CD4-positive, alpha-beta T cell (primary cell): ENCODE measurements at regions not wholly inside any gene's neighbourhood (a gene's known extent, or its start where the extent isn't known, plus 50 kb on each side); places are given as distances from the start of the nearest gene placed in this dataset.

ENCODE experiments used
- ATAC-seq: fragments of 200-7000 bp; cut with Tn5 transposase; one replicate; pipeline ENCODE4 v1.10.0; 2022; ENCODE audit warnings: mild to moderate bottlenecking; ENCODE audit not compliant: poor library complexity
- CTCF ChIA-PET: fragments of 350-600 bp; sonication (Branson Sonifier 250); formaldehyde crosslinking; loops from one replicate; lab custom pipeline; 2021; ENCODE audit warnings: antibody characterized with exemption, inconsistent platforms; lab: Charles Lee
- POLR2A ChIA-PET: fragments of 350-600 bp; sonication (Branson Sonifier 250); formaldehyde crosslinking; loops from one replicate; lab custom pipeline; 2021; ENCODE audit warnings: antibody characterized with exemption, inconsistent platforms; lab: Charles Lee
- DNase-seq, 14 experiments: peaks; one replicate each; pipeline ENCODE4 v3.0.0-alpha.2; 2013 to 2020; ENCODE audit warnings: mixed read lengths in 2 of 14
- H3K27ac ChIP-seq, 2 donors: one replicate each; pipeline versions ENCODE4 v1.5.1 to v1.7.0; 2013; ENCODE audit warnings: low read length in 2 of 2, low read depth in 1 of 2, mild to moderate bottlenecking in 1 of 2
- H3K27me3 ChIP-seq, 2 experiments: 1 replicate in 1 of 2; 2 replicates in 1 of 2; pipeline versions ENCODE4 v1.6.1 to v1.7.0; 2013; ENCODE audit warnings: low read length in 2 of 2, control low read depth in 1 of 2, mild to moderate bottlenecking in 1 of 2, moderate library complexity in 1 of 2; ENCODE audit not compliant: insufficient read depth in 2 of 2, control insufficient read depth in 1 of 2
- H3K36me3 ChIP-seq: one replicate; pipeline ENCODE4 v1.6.1; 2013; ENCODE audit warnings: low read length, control low read depth; ENCODE audit not compliant: insufficient read depth
- H3K4me1 ChIP-seq: one replicate; pipeline ENCODE4 v1.6.1; 2013; ENCODE audit warnings: low read length, control low read depth; ENCODE audit not compliant: insufficient read depth
- H3K4me3 ChIP-seq: one replicate; pipeline ENCODE4 v1.5.1; 2013; ENCODE audit warnings: mild to moderate bottlenecking, low read length, moderate library complexity
- H3K9me3 ChIP-seq, 2 experiments: 1 replicate in 1 of 2; 2 replicates in 1 of 2; pipeline versions ENCODE4 v1.6.1 to v1.7.0; 2013; ENCODE audit warnings: low read length in 2 of 2, mild to moderate bottlenecking in 2 of 2, control low read depth in 1 of 2, moderate library complexity in 1 of 2; ENCODE audit not compliant: control insufficient read depth in 1 of 2, insufficient read depth in 1 of 2
- H3K27ac Mint-ChIP-seq: one replicate; pipeline ENCODE4 v1.8.0; 2020; ENCODE audit warnings: mixed read lengths
- H3K27me3 Mint-ChIP-seq: one replicate; pipeline ENCODE4 v1.8.0; 2021; ENCODE audit warnings: mixed read lengths
- H3K36me3 Mint-ChIP-seq: one replicate; pipeline ENCODE4 v1.8.0; 2021; ENCODE audit warnings: low read depth, mixed read lengths
- H3K4me1 Mint-ChIP-seq: one replicate; pipeline ENCODE4 v1.8.0; 2021; ENCODE audit warnings: low read depth, mixed read lengths
- H3K4me3 Mint-ChIP-seq: one replicate; pipeline ENCODE4 v1.8.0; 2020; ENCODE audit warnings: mild to moderate bottlenecking, mixed read lengths
- H3K9me3 Mint-ChIP-seq: one replicate; pipeline ENCODE4 v1.8.0; 2020; ENCODE audit warnings: mixed read lengths
- intact Hi-C, 2 experiments: fragments of 100-400 bp; cut with DNase I in 1 of 2; cut with micrococcal nuclease in 1 of 2; formaldehyde crosslinking; loops; one replicate each; pipeline versions ENCODE4 v1.15.1 to v1.9.0; 2023 to 2025; cut with DNase I, micrococcal nuclease
- TF ChIP-seq, protein P1 (sequence below): fragments of 200-600 bp; IDR thresholded peaks from one replicate; pipeline ENCODE4 v1.8.0; 2022; ENCODE audit warnings: antibody characterized with exemption, mild to moderate bottlenecking

DNA sequence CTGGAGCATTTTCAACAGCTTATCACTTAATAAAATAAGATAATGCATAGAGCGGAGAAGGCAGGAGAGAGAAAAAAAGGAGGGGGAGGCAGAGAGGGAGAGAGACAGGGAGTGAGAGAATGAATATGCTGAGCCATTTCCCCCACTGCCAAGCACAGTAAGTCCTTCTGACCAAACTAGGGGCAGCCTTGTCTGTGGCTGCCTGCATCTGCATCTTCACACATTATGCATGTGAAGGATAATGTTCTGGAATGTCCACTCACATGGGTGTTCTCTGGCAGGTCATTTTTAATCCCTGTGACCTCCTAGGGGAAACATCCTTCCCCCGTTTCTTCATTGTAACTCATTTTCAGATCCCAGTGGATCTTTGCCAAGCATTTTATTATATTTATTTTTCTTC lies 269.3 kb downstream of the FOXA2 start:
- H3K36me3 ChIP-seq, result no peaks in the 10 kb centered on the region
- TF ChIP-seq, protein P1, sequence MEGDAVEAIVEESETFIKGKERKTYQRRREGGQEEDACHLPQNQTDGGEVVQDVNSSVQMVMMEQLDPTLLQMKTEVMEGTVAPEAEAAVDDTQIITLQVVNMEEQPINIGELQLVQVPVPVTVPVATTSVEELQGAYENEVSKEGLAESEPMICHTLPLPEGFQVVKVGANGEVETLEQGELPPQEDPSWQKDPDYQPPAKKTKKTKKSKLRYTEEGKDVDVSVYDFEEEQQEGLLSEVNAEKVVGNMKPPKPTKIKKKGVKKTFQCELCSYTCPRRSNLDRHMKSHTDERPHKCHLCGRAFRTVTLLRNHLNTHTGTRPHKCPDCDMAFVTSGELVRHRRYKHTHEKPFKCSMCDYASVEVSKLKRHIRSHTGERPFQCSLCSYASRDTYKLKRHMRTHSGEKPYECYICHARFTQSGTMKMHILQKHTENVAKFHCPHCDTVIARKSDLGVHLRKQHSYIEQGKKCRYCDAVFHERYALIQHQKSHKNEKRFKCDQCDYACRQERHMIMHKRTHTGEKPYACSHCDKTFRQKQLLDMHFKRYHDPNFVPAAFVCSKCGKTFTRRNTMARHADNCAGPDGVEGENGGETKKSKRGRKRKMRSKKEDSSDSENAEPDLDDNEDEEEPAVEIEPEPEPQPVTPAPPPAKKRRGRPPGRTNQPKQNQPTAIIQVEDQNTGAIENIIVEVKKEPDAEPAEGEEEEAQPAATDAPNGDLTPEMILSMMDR, result no peak
- DNase-seq, result no peak
- Mint-ChIP-seq H3K27me3 (no peaks in the 10 kb centered on the region), H3K27ac (no peak overlapping the region), H3K4me3 (no peak overlapping the region), H3K4me1 (no peaks in the 10 kb centered on the region), H3K9me3 (peaks cover 2% of the 10 kb centered on the region), H3K36me3 (no peaks in the 10 kb centered on the region)
- ChIA-PET CTCF (no interaction called here), POLR2A (no interaction called here)
- intact Hi-C loops, result no loop called here
- peaks cover 0 to 16% of the 10 kb centered on the region in 2 experiments for H3K9me3 ChIP-seq
- no peak for ATAC-seq
- H3K4me1 ChIP-seq, result no peaks in the 10 kb centered on the region
- no peaks in the 10 kb centered on the region for H3K27me3 ChIP-seq
- H3K4me3 ChIP-seq, result no peak overlapping the region
- no peak overlapping the region for H3K27ac ChIP-seq

DNA sequence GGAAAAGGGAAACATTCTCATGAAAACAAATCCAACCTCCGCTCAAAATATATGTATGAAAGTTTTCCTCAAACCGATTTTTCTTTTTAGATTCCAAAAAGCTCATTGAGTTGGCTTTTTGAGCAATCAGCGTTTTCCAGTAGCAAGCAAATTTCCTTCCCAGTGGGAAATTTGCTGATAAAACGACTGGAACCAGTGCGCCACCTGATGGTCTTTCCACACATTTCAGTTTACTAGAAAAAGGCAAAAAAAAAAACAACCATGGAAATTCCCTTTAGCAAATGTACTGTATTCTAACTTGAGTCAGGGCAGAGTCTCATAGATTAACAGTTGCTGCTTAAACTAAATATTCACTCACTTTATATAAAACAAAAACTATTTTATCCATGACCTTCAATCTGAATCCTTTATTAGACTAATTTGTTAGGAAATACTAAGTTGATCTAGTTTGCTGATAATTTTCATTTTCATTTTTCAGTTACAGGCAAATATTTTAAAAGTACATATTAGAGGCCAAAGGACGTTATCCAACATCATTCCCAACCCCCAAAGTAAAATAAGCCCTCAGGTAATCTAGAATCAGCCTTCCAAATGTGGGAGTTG lies 271.5 kb downstream of the FOXA2 start:
- Histone ChIP-seq H3K27ac (no peak overlapping the region), H3K36me3 (no peaks in the 10 kb centered on the region), H3K4me3 (no peak overlapping the region), H3K27me3 (no peaks in the 10 kb centered on the region), H3K4me1 (no peaks in the 10 kb centered on the region), H3K9me3 (peaks cover 0 to 16% of the 10 kb centered on the region in 2 experiments)
- DNase-seq (no peak), ATAC-seq (no peak)
- ChIA-PET POLR2A (no interaction called here), CTCF (no interaction called here)
- TF ChIP-seq, protein P1, result no peak
- Mint-ChIP-seq H3K27ac (no peak overlapping the region), H3K36me3 (no peaks in the 10 kb centered on the region), H3K4me3 (no peak overlapping the region), H3K9me3 (no peaks in the 10 kb centered on the region), H3K27me3 (no peaks in the 10 kb centered on the region), H3K4me1 (no peaks in the 10 kb centered on the region)
- intact Hi-C loops, result no loop called here

DNA sequence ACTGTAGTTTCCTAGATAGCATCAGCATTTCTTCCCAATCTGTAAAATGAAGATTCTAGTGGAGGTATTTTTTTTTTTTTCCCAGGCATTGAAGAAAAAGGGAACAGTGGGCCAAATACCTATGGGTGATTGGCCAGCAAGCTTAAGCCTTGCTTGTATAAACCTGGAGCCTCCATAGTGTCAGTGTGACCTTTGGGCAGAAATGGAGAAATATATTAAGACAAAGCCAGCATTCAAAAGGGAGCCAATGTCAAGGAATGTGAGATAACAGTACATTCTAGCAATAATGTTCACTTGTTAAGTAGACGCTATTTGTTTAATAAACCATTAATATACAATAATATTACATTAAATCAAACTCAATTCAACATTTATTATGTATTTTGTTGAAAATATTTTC lies 275.4 kb downstream of the FOXA2 start:
- intact Hi-C loops, result no loop called here

More for the DNA sequence above, 275.4 kb downstream of the FOXA2 start:
- Mint-ChIP-seq H3K36me3 (no peaks in the 10 kb centered on the region), H3K27ac (no peak overlapping the region), H3K4me3 (no peak overlapping the region), H3K4me1 (no peaks in the 10 kb centered on the region), H3K9me3 (no peaks in the 10 kb centered on the region), H3K27me3 (no peaks in the 10 kb centered on the region)
- no peaks in the 10 kb centered on the region for H3K36me3 ChIP-seq
- ATAC-seq (no peak), DNase-seq (no peak)
- H3K9me3 ChIP-seq, result no peaks in the 10 kb centered on the region
- H3K27ac ChIP-seq, result no peak overlapping the region
- POLR2A ChIA-PET, result no interaction called here
- CTCF ChIA-PET, result no interaction called here
- no peaks in the 10 kb centered on the region for H3K27me3 ChIP-seq
- H3K4me3 ChIP-seq, result no peak overlapping the region
- no peaks in the 10 kb centered on the region for H3K4me1 ChIP-seq
- TF ChIP-seq, protein P1, result no peak
